K562 (cell line): ENCODE measurements at regions not wholly inside any gene's neighbourhood (a gene's known extent, or its start where the extent isn't known, plus 50 kb on each side); places are given as distances from the start of the nearest gene placed in this dataset.
"Not testable (repeated sequence)": the region's sequence is repeated elsewhere in the genome, so short reads cannot be mapped to it uniquely, and the experiment has no call there.

ENCODE experiments used
- ATAC-seq: fragments of 200-7000 bp; cut with Tn5 transposase; 3 replicates; pipeline ENCODE4 v1.9.1; 2020; ENCODE audit warnings: moderate library complexity
- BruUV-seq: library from RNA; stranded (reverse); fragments of 400-500 nt; replicated peaks from 2 replicates; lab custom pipeline; 2021; lab: Mats Ljungman, UMichigan
- CTCF ChIA-PET: fragments of 300-600 bp; formaldehyde crosslinking; extraction: SDS; loops from one replicate; lab custom pipeline; 2021; ENCODE audit warnings: low intra/inter-chr PET ratio; lab: Yijun Ruan, JAX
- POLR2A ChIA-PET: fragments of 300-600, 350-650 bp; sonication (Branson Sonifier 250); formaldehyde crosslinking; extraction: SDS; loops from one replicate; lab custom pipeline; 2021; ENCODE audit warnings: antibody characterized with exemption, inconsistent platforms; lab: Yijun Ruan, JAX
- DNase-seq, 4 experiments: peaks; one replicate each; pipeline versions ENCODE4 v3.0.0 to v3.0.0-alpha.2; 2011 to 2018; ENCODE audit warnings: low spot score in 3 of 4, mixed read lengths in 3 of 4; ENCODE audit errors: extremely low read depth in 1 of 4
- FAIRE-seq: peaks from 2 replicates; lab custom pipeline; 2011; peaks lifted over from hg19 to GRCh38; lab: Jason Lieb, UNC
- H2AFZ ChIP-seq: 2 replicates; pipeline ENCODE4 v1.6.0; 2011; ENCODE audit warnings: low read depth, low read length, control low read depth, inconsistent platforms
- H3K27ac ChIP-seq: fragments of 200-600 bp; 3 replicates; pipeline ENCODE4 v1.8.0; 2011; ENCODE audit warnings: low read depth, mild to moderate bottlenecking, control low read depth, inconsistent platforms, low read length, moderate library complexity, mixed read lengths; ENCODE audit errors: extremely low read depth
- H3K27me3 ChIP-seq, 2 experiments: fragments of 300-600 bp in 1 of 2; 2 replicates in 1 of 2; 3 replicates in 1 of 2; pipeline versions ENCODE4 v1.6.0 to v1.8.0; 2011; ENCODE audit warnings: inconsistent platforms in 2 of 2, low read length in 2 of 2, mild to moderate bottlenecking in 1 of 2, mixed read lengths in 1 of 2, moderate library complexity in 1 of 2; ENCODE audit not compliant: control insufficient read depth in 2 of 2, insufficient read depth in 2 of 2
- H3K36me3 ChIP-seq: fragments of 300-600 bp; 3 replicates; pipeline ENCODE4 v1.8.0; 2011; ENCODE audit warnings: mild to moderate bottlenecking, low read length, inconsistent platforms; ENCODE audit not compliant: control insufficient read depth, insufficient read depth
- H3K4me1 ChIP-seq, 2 experiments: fragments of 200-600 bp in 1 of 2; replicated peaks in 1 of 2; 2 replicates in 1 of 2; 3 replicates in 1 of 2; pipeline versions ENCODE4 v1.5.1 to v1.8.0; 2011; ENCODE audit warnings: inconsistent platforms in 2 of 2, low read length in 2 of 2, mild to moderate bottlenecking in 1 of 2, mixed read lengths in 1 of 2, moderate library complexity in 1 of 2; ENCODE audit not compliant: control insufficient read depth in 2 of 2, insufficient read depth in 2 of 2
- H3K4me2 ChIP-seq: 2 replicates; pipeline ENCODE4 v1.6.1; 2011; ENCODE audit warnings: low read length, control low read depth, inconsistent platforms, mixed read lengths; ENCODE audit not compliant: insufficient read depth
- H3K4me3 ChIP-seq: fragments of 200-600 bp; sonication (generic), shearing (Covaris generic); 2 replicates; pipeline ENCODE4 v1.5.1; 2016; ENCODE audit warnings: control low read depth, inconsistent platforms
- H3K79me2 ChIP-seq: fragments of 200-600 bp; 3 replicates; pipeline ENCODE4 v1.8.0; 2011; ENCODE audit warnings: low read length, inconsistent platforms; ENCODE audit not compliant: control insufficient read depth, insufficient read depth
- H3K9ac ChIP-seq, 2 experiments: 2 replicates each; pipeline versions ENCODE4 v1.6.0 to v1.6.1; 2011; ENCODE audit warnings: low read depth in 2 of 2, low read length in 2 of 2, control low read depth in 1 of 2, inconsistent platforms in 1 of 2, mild to moderate bottlenecking in 1 of 2, mixed read lengths in 1 of 2; ENCODE audit not compliant: insufficient read depth in 1 of 2
- H3K9me1 ChIP-seq: one replicate; pipeline ENCODE4 v1.6.0; 2011; ENCODE audit warnings: inconsistent platforms, mild to moderate bottlenecking, low read length, moderate library complexity; ENCODE audit not compliant: control insufficient read depth, insufficient read depth
- H3K9me3 ChIP-seq: replicated peaks from 2 replicates; pipeline ENCODE4 v1.5.1; 2011; ENCODE audit warnings: low read depth, low read length, inconsistent platforms; ENCODE audit not compliant: control insufficient read depth, insufficient read depth
- H4K20me1 ChIP-seq: replicated peaks from 2 replicates; pipeline ENCODE4 v1.6.1; 2011; ENCODE audit warnings: low read length, inconsistent platforms, mixed read lengths; ENCODE audit not compliant: control insufficient read depth, insufficient read depth
- KLF6 ChIP-seq: fragments of 250-450 bp; sonication (Bioruptor Pico); IDR thresholded peaks from 2 replicates; pipeline ENCODE4 v1.4.0; 2020; ENCODE audit warnings: mild to moderate bottlenecking, moderate library complexity, borderline replicate concordance
- PTTG1 ChIP-seq: fragments of 450-650 bp; IDR thresholded peaks from 2 replicates; pipeline ENCODE4 v1.6.1; 2016; ENCODE audit warnings: low read depth, mild to moderate bottlenecking, missing genetic modification characterization, missing compliant biosample characterization
- RBBP5 ChIP-seq: fragments of 200-600 bp; sonication (generic); IDR thresholded peaks from 2 replicates; pipeline ENCODE4 v1.6.1; 2012; ENCODE audit warnings: borderline replicate concordance, mild to moderate bottlenecking, low read length, control low read depth, inconsistent platforms; ENCODE audit not compliant: insufficient read depth, poor library complexity, severe bottlenecking
- RBM34 ChIP-seq: fragments of 200-400 bp; formaldehyde crosslinking; IDR thresholded peaks from 2 replicates; pipeline ENCODE4 v1.6.1; 2018; ENCODE audit warnings: low read length, borderline replicate concordance; ENCODE audit not compliant: insufficient read depth
- ZNF239 ChIP-seq: fragments of 250-450 bp; sonication (Bioruptor Pico); IDR thresholded peaks from 2 replicates; pipeline ENCODE4 v1.4.0; 2020; ENCODE audit warnings: mild to moderate bottlenecking
- WGBS: fragments of 100-300 bp; shearing (Covaris generic); methylation state at CpG from one replicate; pipeline ENCODE4 v1.1.6; 2016; ENCODE audit warnings: low coverage, mixed read lengths; ENCODE audit not compliant: insufficient coverage; ENCODE audit errors: missing lambda C conversion rate; 5-methylcytosine and 5-hydroxymethylcytosine counted together
- in situ Hi-C: fragments of 300-500 bp; cut with MboI; formaldehyde crosslinking; loops from 4 replicates; pipeline ENCODE4 v1.15.0; 2018; ENCODE audit warnings: inconsistent platforms, mixed read lengths
- intact Hi-C: fragments of 100-400 bp; cut with micrococcal nuclease; formaldehyde crosslinking; loops from 2 replicates; pipeline ENCODE4 v1.14.2; 2022
- TF ChIP-seq, protein P1 (sequence below): sonication (generic); formaldehyde crosslinking; IDR thresholded peaks from 2 replicates; pipeline ENCODE4 v1.8.0; 2022; ENCODE audit warnings: mild to moderate bottlenecking, missing genetic modification reagents
- TF ChIP-seq, protein P2 (sequence below): IDR thresholded peaks from 2 replicates; pipeline ENCODE4 v1.6.1; 2014; ENCODE audit warnings: antibody characterized with exemption
- TF ChIP-seq, protein P3 (sequence below): sonication (generic); formaldehyde crosslinking; IDR thresholded peaks from 2 replicates; pipeline ENCODE4 v1.8.0; 2022; ENCODE audit warnings: mild to moderate bottlenecking, low read depth, missing genetic modification reagents
- TF ChIP-seq, protein P4 (sequence below): sonication (generic); formaldehyde crosslinking; IDR thresholded peaks from 2 replicates; pipeline ENCODE4 v1.9.0; 2022; ENCODE audit warnings: mild to moderate bottlenecking, missing genetic modification reagents

DNA sequence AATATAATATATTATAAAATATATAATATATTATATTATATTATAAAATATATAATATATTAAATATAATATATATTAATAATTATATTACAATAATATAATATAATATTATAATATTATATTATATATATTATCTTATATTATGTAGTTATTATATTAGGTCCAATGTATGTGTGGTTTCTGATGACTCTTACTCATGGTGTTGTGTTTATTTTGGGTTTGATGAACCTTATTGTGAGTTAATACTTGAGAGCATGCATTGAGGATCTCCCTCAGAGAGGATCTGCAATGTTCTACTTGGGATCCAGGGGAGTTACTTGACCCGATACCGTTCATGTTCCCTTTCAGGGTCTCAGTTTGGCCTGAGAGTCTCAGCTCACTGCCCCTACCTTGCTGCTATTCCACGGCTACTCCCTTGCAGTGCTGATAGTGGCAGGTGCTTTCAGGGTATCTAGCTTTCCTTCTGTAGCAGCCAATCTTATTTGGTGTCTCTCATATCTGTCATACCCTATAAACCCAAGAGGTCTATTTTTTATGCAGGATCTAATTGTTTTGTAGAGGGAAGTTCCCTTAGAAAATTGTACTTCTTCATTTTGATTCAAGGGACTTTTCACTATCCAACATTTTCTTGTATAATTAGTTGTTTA, 89.1 kb upstream of the ZDHHC17 start (continued):
- TF ChIP-seq, protein P1, sequence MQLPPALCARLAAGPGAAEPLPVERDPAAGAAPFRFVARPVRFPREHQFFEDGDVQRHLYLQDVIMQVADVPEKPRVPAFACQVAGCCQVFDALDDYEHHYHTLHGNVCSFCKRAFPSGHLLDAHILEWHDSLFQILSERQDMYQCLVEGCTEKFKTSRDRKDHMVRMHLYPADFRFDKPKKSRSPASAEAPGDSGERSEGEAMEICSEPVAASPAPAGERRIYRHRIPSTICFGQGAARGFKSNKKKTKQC (CRISPR knock-in tag), result no peak
- TF ChIP-seq RBM34 (no peak), PTTG1 (tag) (no peak), KLF6 (CRISPR knock-in tag) (no peak), ZNF239 (CRISPR knock-in tag) (no peak), RBBP5 (no peak)
- TF ChIP-seq, protein P2, sequence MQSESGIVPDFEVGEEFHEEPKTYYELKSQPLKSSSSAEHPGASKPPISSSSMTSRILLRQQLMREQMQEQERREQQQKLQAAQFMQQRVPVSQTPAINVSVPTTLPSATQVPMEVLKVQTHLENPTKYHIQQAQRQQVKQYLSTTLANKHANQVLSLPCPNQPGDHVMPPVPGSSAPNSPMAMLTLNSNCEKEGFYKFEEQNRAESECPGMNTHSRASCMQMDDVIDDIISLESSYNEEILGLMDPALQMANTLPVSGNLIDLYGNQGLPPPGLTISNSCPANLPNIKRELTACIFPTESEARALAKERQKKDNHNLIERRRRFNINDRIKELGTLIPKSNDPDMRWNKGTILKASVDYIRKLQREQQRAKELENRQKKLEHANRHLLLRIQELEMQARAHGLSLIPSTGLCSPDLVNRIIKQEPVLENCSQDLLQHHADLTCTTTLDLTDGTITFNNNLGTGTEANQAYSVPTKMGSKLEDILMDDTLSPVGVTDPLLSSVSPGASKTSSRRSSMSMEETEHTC, result no peak
- TF ChIP-seq, protein P3, sequence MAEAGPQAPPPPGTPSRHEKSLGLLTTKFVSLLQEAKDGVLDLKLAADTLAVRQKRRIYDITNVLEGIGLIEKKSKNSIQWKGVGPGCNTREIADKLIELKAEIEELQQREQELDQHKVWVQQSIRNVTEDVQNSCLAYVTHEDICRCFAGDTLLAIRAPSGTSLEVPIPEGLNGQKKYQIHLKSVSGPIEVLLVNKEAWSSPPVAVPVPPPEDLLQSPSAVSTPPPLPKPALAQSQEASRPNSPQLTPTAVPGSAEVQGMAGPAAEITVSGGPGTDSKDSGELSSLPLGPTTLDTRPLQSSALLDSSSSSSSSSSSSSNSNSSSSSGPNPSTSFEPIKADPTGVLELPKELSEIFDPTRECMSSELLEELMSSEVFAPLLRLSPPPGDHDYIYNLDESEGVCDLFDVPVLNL (CRISPR knock-in tag), result no peak
- TF ChIP-seq, protein P4, sequence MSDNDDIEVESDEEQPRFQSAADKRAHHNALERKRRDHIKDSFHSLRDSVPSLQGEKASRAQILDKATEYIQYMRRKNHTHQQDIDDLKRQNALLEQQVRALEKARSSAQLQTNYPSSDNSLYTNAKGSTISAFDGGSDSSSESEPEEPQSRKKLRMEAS (CRISPR knock-in tag), result no peak
- TF ChIP-seq, all 486 proteins: peak for 0

DNA sequence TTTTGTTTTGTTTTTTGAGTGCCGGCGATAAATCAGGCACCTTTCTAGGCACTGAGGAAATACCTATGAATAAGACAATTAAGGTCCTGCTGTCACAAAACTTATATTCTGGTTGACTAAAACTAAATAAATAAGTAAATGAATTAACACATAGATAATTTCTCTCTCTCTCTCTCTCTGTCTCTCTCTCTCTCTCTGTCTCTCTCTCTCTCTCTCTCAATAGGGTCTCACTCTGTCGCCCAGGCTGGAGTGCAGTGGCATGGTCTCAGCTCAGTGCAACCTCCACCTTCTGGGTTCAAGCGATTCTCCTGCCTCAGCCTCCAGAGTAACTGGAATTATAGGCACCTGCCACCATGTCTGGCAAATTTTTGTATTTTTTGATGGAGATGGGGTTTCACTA, 87.7 kb upstream of the ZDHHC17 start:
- H3K79me2 ChIP-seq, DNase-seq, H4K20me1 ChIP-seq, H3K36me3 ChIP-seq, in situ Hi-C loops, BruUV-seq, H3K9me1 ChIP-seq, H3K4me2 ChIP-seq, H3K9me3 ChIP-seq, H3K4me3 ChIP-seq, H3K27me3 ChIP-seq, H3K4me1 ChIP-seq, ATAC-seq, H2AFZ ChIP-seq, POLR2A ChIA-PET, FAIRE-seq, H3K27ac ChIP-seq, H3K9ac ChIP-seq, intact Hi-C loops: not testable (repeated sequence)
- CTCF ChIA-PET, result interaction anchor here (0.6 kb wide), 1 partner anchor 25 kb away, joined by 3 read pairs; no protein-coding TSS in a partner anchor
- WGBS, result 12% methylated on average over 3 of the region's 4 CpGs
